ENCODE measurements at regions not wholly inside any gene's neighbourhood (a gene's known extent, or its start where the extent isn't known, plus 50 kb on each side); places are given as distances from the start of the nearest gene placed in this dataset.
"Not testable (repeated sequence)": the region's sequence is repeated elsewhere in the genome, so short reads cannot be mapped to it uniquely, and the experiment has no call there.

GRCh38 chr2:239727182-239727775 is 297.9 kb downstream of the NDUFA10 start:
- no peak for DNase-seq (ENCODE audit: low read depth)

- no peak for DNase-seq (ENCODE audit: low read depth)
Measured at GRCh38 chr2:239726631-239727181, 298.4 kb downstream of the NDUFA10 start.

- DNase-seq (ENCODE audit: low read depth), result no peak
Measured at GRCh38 chr2:239726091-239726591, 299.0 kb downstream of the NDUFA10 start.

- DNase-seq (ENCODE audit: low read depth), result no peak
Measured at GRCh38 chr2:239725551-239725890, 299.6 kb downstream of the NDUFA10 start.

GRCh38 chr2:239724851-239725550 is 300.1 kb downstream of the NDUFA10 start:
- no peak for DNase-seq (ENCODE audit: low read depth)

- DNase-seq (ENCODE audit: low read depth), result no peak
Measured at GRCh38 chr2:239724194-239724849, 300.8 kb downstream of the NDUFA10 start.

GRCh38 chr2:239723486-239724193 is 301.5 kb downstream of the NDUFA10 start:
- DNase-seq (ENCODE audit: low read depth), result no peak

GRCh38 chr2:239722760-239723470 is 302.2 kb downstream of the NDUFA10 start:
- no peak for DNase-seq (ENCODE audit: low read depth)

- DNase-seq (ENCODE audit: low read depth), result no peak
Measured at GRCh38 chr2:239721991-239722759, 303.0 kb downstream of the NDUFA10 start.

- no peak for DNase-seq (ENCODE audit: low read depth)
Measured at GRCh38 chr2:239721531-239721930, 303.6 kb downstream of the NDUFA10 start.

- DNase-seq (ENCODE audit: low read depth), result no peak
Measured at GRCh38 chr2:239720361-239721360, 304.5 kb downstream of the NDUFA10 start.

GRCh38 chr2:239719791-239720360 is 305.3 kb downstream of the NDUFA10 start:
- no peak for DNase-seq (ENCODE audit: low read depth)

- DNase-seq (ENCODE audit: low read depth), result not testable (repeated sequence)
Measured at GRCh38 chr2:239718991-239719390, 306.2 kb downstream of the NDUFA10 start.

GRCh38 chr2:239717706-239718105 is 307.4 kb downstream of the NDUFA10 start:
- no peak for DNase-seq (ENCODE audit: low read depth)

GRCh38 chr2:239717319-239717675 is 307.8 kb downstream of the NDUFA10 start:
- DNase-seq (ENCODE audit: low read depth), result no peak

GRCh38 chr2:239716536-239717318 is 308.4 kb downstream of the NDUFA10 start:
- DNase-seq (ENCODE audit: low read depth), result no peak

- DNase-seq (ENCODE audit: low read depth), result no peak
Measured at GRCh38 chr2:239716009-239716408, 309.1 kb downstream of the NDUFA10 start.

GRCh38 chr2:239715606-239716005 is 309.5 kb downstream of the NDUFA10 start:
- DNase-seq (ENCODE audit: low read depth), result no peak

- no peak for DNase-seq (ENCODE audit: low read depth)
Measured at GRCh38 chr2:239715202-239715601, 309.9 kb downstream of the NDUFA10 start.
